ENCODE measurements at regions not wholly inside any gene's neighbourhood (a gene's known extent, or its start where the extent isn't known, plus 50 kb on each side); places are given as distances from the start of the nearest gene placed in this dataset.

DNA sequence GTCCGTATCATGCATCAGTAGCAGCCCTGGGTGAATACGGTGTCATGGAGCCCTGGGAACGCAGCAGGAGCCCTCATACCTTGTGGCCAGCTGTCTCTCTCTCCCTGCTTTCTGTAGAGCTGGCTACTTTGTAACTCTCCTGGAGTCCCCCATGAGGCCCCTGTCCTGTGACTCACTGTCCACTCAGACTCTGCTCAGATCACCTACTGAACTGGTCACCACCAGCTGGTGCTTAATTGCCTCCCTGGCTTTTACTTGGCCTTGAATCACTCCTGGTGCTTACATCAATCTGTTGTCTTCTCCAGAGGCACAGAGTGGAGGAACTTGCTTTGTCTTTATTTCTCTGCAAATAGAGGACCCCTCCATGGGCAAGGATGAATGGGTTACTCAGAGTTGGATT is 172.7 kb downstream of the HRH4 start:
- CTCF ChIA-PET, result no interaction called here

GRCh38 chr18:24649571-24649970 is 189.1 kb downstream of the HRH4 start:
- ATAC-seq (no peak), DNase-seq (ENCODE audit: low read depth, low spot score) (no peak)
- in situ Hi-C loops (cut with HindIII; ENCODE audit: low pct_unique_long_range_greater_than_20kb, low sequenced_read_pairs), result no loop called here
- no peaks in the 10 kb centered on the region for H3K27me3 ChIP-seq (ENCODE audit: control insufficient read depth, insufficient read depth, low read length)
- H3K27ac ChIP-seq (ENCODE audit: low read length), result no peak overlapping the region
- no peaks in the 10 kb centered on the region for H3K9me3 ChIP-seq (ENCODE audit: control insufficient read depth, insufficient read depth, low read depth, low read length)
- POLR2A ChIA-PET, result no interaction called here
- H3K4me3 ChIP-seq (ENCODE audit: low read depth in 2 of 2, low read length in 2 of 2), result no peak overlapping the region
- no peaks in the 10 kb centered on the region for H3K36me3 ChIP-seq (ENCODE audit: control insufficient read depth, insufficient read depth, low read length)
- intact Hi-C loops (cut with micrococcal nuclease; ENCODE audit: unreplicated experiment), result no loop called here
- TF ChIP-seq, protein P1, sequence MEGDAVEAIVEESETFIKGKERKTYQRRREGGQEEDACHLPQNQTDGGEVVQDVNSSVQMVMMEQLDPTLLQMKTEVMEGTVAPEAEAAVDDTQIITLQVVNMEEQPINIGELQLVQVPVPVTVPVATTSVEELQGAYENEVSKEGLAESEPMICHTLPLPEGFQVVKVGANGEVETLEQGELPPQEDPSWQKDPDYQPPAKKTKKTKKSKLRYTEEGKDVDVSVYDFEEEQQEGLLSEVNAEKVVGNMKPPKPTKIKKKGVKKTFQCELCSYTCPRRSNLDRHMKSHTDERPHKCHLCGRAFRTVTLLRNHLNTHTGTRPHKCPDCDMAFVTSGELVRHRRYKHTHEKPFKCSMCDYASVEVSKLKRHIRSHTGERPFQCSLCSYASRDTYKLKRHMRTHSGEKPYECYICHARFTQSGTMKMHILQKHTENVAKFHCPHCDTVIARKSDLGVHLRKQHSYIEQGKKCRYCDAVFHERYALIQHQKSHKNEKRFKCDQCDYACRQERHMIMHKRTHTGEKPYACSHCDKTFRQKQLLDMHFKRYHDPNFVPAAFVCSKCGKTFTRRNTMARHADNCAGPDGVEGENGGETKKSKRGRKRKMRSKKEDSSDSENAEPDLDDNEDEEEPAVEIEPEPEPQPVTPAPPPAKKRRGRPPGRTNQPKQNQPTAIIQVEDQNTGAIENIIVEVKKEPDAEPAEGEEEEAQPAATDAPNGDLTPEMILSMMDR (IDR thresholded peaks at IDR 0.05), result no peak
- TF ChIP-seq SIN3A (IDR thresholded peaks at IDR 0.05; ENCODE audit: borderline replicate concordance, insufficient read depth, low read depth, low read length) (no peak), TCF7L2 (IDR thresholded peaks at IDR 0.05; ENCODE audit: low read depth, low read length) (no peak), POLR2AphosphoS5 (IDR thresholded peaks at IDR 0.05; ENCODE audit: low read depth, low read length) (no peak)
- TF ChIP-seq, protein P2, sequence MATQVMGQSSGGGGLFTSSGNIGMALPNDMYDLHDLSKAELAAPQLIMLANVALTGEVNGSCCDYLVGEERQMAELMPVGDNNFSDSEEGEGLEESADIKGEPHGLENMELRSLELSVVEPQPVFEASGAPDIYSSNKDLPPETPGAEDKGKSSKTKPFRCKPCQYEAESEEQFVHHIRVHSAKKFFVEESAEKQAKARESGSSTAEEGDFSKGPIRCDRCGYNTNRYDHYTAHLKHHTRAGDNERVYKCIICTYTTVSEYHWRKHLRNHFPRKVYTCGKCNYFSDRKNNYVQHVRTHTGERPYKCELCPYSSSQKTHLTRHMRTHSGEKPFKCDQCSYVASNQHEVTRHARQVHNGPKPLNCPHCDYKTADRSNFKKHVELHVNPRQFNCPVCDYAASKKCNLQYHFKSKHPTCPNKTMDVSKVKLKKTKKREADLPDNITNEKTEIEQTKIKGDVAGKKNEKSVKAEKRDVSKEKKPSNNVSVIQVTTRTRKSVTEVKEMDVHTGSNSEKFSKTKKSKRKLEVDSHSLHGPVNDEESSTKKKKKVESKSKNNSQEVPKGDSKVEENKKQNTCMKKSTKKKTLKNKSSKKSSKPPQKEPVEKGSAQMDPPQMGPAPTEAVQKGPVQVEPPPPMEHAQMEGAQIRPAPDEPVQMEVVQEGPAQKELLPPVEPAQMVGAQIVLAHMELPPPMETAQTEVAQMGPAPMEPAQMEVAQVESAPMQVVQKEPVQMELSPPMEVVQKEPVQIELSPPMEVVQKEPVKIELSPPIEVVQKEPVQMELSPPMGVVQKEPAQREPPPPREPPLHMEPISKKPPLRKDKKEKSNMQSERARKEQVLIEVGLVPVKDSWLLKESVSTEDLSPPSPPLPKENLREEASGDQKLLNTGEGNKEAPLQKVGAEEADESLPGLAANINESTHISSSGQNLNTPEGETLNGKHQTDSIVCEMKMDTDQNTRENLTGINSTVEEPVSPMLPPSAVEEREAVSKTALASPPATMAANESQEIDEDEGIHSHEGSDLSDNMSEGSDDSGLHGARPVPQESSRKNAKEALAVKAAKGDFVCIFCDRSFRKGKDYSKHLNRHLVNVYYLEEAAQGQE (IDR thresholded peaks at IDR 0.05; ENCODE audit: insufficient read depth in 1 of 2, low read depth in 2 of 2, low read length in 1 of 2), result no peak
- BruUV-seq (replicated peaks), result no TSS peak
- no peaks in the 10 kb centered on the region for H3K4me1 ChIP-seq (ENCODE audit: control insufficient read depth, insufficient read depth, low read length)
- CTCF ChIA-PET, result no interaction called here

More for the DNA sequence above, 172.7 kb downstream of the HRH4 start:
- ATAC-seq, result no peak
- POLR2A ChIA-PET, result no interaction called here
- TF ChIP-seq, protein P2 (IDR thresholded peaks at IDR 0.05; ENCODE audit: insufficient read depth in 1 of 2, low read depth in 2 of 2, low read length in 1 of 2), result no peak
- TF ChIP-seq POLR2AphosphoS5 (IDR thresholded peaks at IDR 0.05; ENCODE audit: low read depth, low read length) (no peak), SIN3A (IDR thresholded peaks at IDR 0.05; ENCODE audit: borderline replicate concordance, insufficient read depth, low read depth, low read length) (no peak), TCF7L2 (IDR thresholded peaks at IDR 0.05; ENCODE audit: low read depth, low read length) (no peak)
- TF ChIP-seq, protein P1 (IDR thresholded peaks at IDR 0.05), result no peak
- BruUV-seq (replicated peaks), result no TSS peak
- Histone ChIP-seq H3K9me3 (ENCODE audit: control insufficient read depth, insufficient read depth, low read depth, low read length) (no peaks in the 10 kb centered on the region), H3K27me3 (ENCODE audit: control insufficient read depth, insufficient read depth, low read length) (no peaks in the 10 kb centered on the region), H3K4me3 (ENCODE audit: low read depth in 2 of 2, low read length in 2 of 2) (no peak overlapping the region), H3K36me3 (ENCODE audit: control insufficient read depth, insufficient read depth, low read length) (no peaks in the 10 kb centered on the region), H3K27ac (ENCODE audit: low read length) (no peak overlapping the region), H3K4me1 (ENCODE audit: control insufficient read depth, insufficient read depth, low read length) (no peaks in the 10 kb centered on the region)
- DNase-seq (ENCODE audit: low read depth, low spot score), result no peak
- intact Hi-C loops (cut with micrococcal nuclease; ENCODE audit: unreplicated experiment), result no loop called here
- in situ Hi-C loops (cut with HindIII; ENCODE audit: low pct_unique_long_range_greater_than_20kb, low sequenced_read_pairs), result no loop called here
